Right forelimb (tissue), 1 donor: ENCODE measurements at regions not wholly inside any gene's neighbourhood (a gene's known extent, or its start where the extent isn't known, plus 50 kb on each side); places are given as distances from the start of the nearest gene placed in this dataset.
"Not testable (repeated sequence)": the region's sequence is repeated elsewhere in the genome, so short reads cannot be mapped to it uniquely, and the experiment has no call there.

Source experiments
- DNase-seq: peaks from one replicate; pipeline ENCODE4 v3.0.0-alpha.2; 2018

- DNase-seq, result no peak
These were observed 145.0 kb upstream of the RAG2 start for GRCh38 chr11:36743039-36743438.

GRCh38 chr11:36741515-36741914 is 143.5 kb upstream of the RAG2 start:
- no peak for DNase-seq

- DNase-seq, result no peak
These were observed 140.3 kb upstream of the RAG2 start for GRCh38 chr11:36738292-36738861.

GRCh38 chr11:36736103-36736502 is 138.1 kb upstream of the RAG2 start:
- no peak for DNase-seq

GRCh38 chr11:36733721-36734120 is 135.7 kb upstream of the RAG2 start:
- DNase-seq, result not testable (repeated sequence)

- no peak for DNase-seq
These were observed 132.7 kb upstream of the RAG2 start for GRCh38 chr11:36730761-36731160.

GRCh38 chr11:36729825-36730224 is 131.8 kb upstream of the RAG2 start:
- DNase-seq, result no peak

- DNase-seq, result no peak
These were observed 128.4 kb upstream of the RAG2 start for GRCh38 chr11:36726420-36726819.

- DNase-seq, result no peak
These were observed 126.8 kb upstream of the RAG2 start for GRCh38 chr11:36724742-36725385.

GRCh38 chr11:36722421-36722820 is 124.4 kb upstream of the RAG2 start:
- no peak for DNase-seq

- DNase-seq, result no peak
These were observed 121.5 kb upstream of the RAG2 start for GRCh38 chr11:36719358-36720107.

- DNase-seq, result no peak
These were observed 120.4 kb upstream of the RAG2 start for GRCh38 chr11:36718451-36718850.

GRCh38 chr11:36713715-36714114 is 115.7 kb upstream of the RAG2 start:
- no peak for DNase-seq

- DNase-seq, result no peak
These were observed 113.2 kb upstream of the RAG2 start for GRCh38 chr11:36711104-36711825.
